ENCODE measurements at regions not wholly inside any gene's neighbourhood (a gene's known extent, or its start where the extent isn't known, plus 50 kb on each side); places are given as distances from the start of the nearest gene placed in this dataset.

GRCh38 chr2:9693646-9694045, 62.8 kb upstream of the YWHAQ start:
- Histone ChIP-seq H3K27ac (ENCODE audit: low read depth in 1 of 2, low read length in 2 of 2) (no peak overlapping the region), H2AFZ (ENCODE audit: insufficient read depth, low read depth, low read length, poor library complexity, severe bottlenecking) (no peak overlapping the region), H3K27me3 (ENCODE audit: control insufficient read depth in 2 of 2, insufficient read depth in 2 of 2, low read length in 2 of 2) (no peaks in the 10 kb centered on the region), H3K4me2 (replicated peaks; ENCODE audit: extremely low read depth, low read length, poor library complexity, severe bottlenecking) (no peak overlapping the region), H3K36me3 (replicated peaks in 1 of 2; ENCODE audit: control insufficient read depth in 1 of 2, insufficient read depth in 2 of 2, low read length in 2 of 2) (no peaks in the 10 kb centered on the region), H3K4me1 (ENCODE audit: control insufficient read depth in 1 of 2, insufficient read depth in 2 of 2, low read length in 2 of 2) (peaks cover 0 to 28% of the 10 kb centered on the region in 2 donors), H3K9ac (ENCODE audit: insufficient read depth, low read length, poor library complexity, severe bottlenecking) (no peak overlapping the region), H3K9me3 (replicated peaks in 1 of 2; ENCODE audit: control insufficient read depth in 1 of 2, insufficient read depth in 1 of 2, low read length in 2 of 2) (no peaks in the 10 kb centered on the region), H3K4me3 (replicated peaks in 1 of 3; ENCODE audit: low read depth in 2 of 3, low read length in 3 of 3) (no peak overlapping the region), H3K79me2 (ENCODE audit: insufficient read depth, low read length) (no peaks in the 10 kb centered on the region), H4K20me1 (ENCODE audit: insufficient read depth, low read length) (no peaks in the 10 kb centered on the region)
- 96% methylated on average over 14 of the region's 16 CpGs for WGBS (ENCODE audit: insufficient coverage)
- Mint-ChIP-seq H3K9me3 (peaks cover 0 to 2% (median 0%) of the 10 kb centered on the region in 7 donors), H3K27me3 (ENCODE audit: low read depth in 3 of 3) (peaks cover 4 to 7% (median 6%) of the 10 kb centered on the region in 3 donors), H3K27ac (peak overlapping the region in 1 of 7 donors; percentile 58), H3K4me1 (peaks cover 17% of the 10 kb centered on the region), H3K36me3 (no peaks in the 10 kb centered on the region), H3K4me3 (no peak overlapping the region)
- intact Hi-C loops (cut with micrococcal nuclease) = no loop called here
- no peak for TF ChIP-seq CTCF (IDR thresholded peaks at IDR 0.05)
- no peak for DNase-seq

GRCh38 chr2:9694661-9695234, 64.0 kb upstream of the YWHAQ start:
- H3K4me3 Mint-ChIP-seq = no peak overlapping the region
- 99% methylated on average over 13 of the region's 17 CpGs for WGBS (ENCODE audit: insufficient coverage)
- Histone ChIP-seq H3K27me3 (ENCODE audit: control insufficient read depth in 2 of 2, insufficient read depth in 2 of 2, low read length in 2 of 2) (no peaks in the 10 kb centered on the region), H3K27ac (ENCODE audit: low read depth in 1 of 2, low read length in 2 of 2) (no peak overlapping the region), H3K4me2 (replicated peaks; ENCODE audit: extremely low read depth, low read length, poor library complexity, severe bottlenecking) (no peak overlapping the region), H3K4me3 (replicated peaks in 1 of 3; ENCODE audit: low read depth in 2 of 3, low read length in 3 of 3) (no peak overlapping the region), H2AFZ (ENCODE audit: insufficient read depth, low read depth, low read length, poor library complexity, severe bottlenecking) (no peak overlapping the region), H3K9ac (ENCODE audit: insufficient read depth, low read length, poor library complexity, severe bottlenecking) (no peak overlapping the region), H3K79me2 (ENCODE audit: insufficient read depth, low read length) (no peaks in the 10 kb centered on the region), H3K4me1 (ENCODE audit: control insufficient read depth in 1 of 2, insufficient read depth in 2 of 2, low read length in 2 of 2) (peaks cover 8 to 35% of the 10 kb centered on the region in 2 donors), H4K20me1 (ENCODE audit: insufficient read depth, low read length) (no peaks in the 10 kb centered on the region), H3K9me3 (replicated peaks in 1 of 2; ENCODE audit: control insufficient read depth in 1 of 2, insufficient read depth in 1 of 2, low read length in 2 of 2) (no peaks in the 10 kb centered on the region), H3K36me3 (replicated peaks in 1 of 2; ENCODE audit: control insufficient read depth in 1 of 2, insufficient read depth in 2 of 2, low read length in 2 of 2) (no peaks in the 10 kb centered on the region)
- H3K27ac Mint-ChIP-seq = no peak overlapping the region
- intact Hi-C loops (cut with micrococcal nuclease) = no loop called here
- H3K27me3 Mint-ChIP-seq (ENCODE audit: low read depth in 3 of 3) = peaks cover 4 to 7% (median 6%) of the 10 kb centered on the region in 3 donors
- no peak for DNase-seq
- H3K36me3 Mint-ChIP-seq = no peaks in the 10 kb centered on the region
- no peak for TF ChIP-seq CTCF (IDR thresholded peaks at IDR 0.05)
- H3K4me1 Mint-ChIP-seq = peaks cover 23% of the 10 kb centered on the region
- peaks cover 0 to 2% (median 0%) of the 10 kb centered on the region in 7 donors for H3K9me3 Mint-ChIP-seq
